D721Med (cell line): ENCODE measurements at regions not wholly inside any gene's neighbourhood (a gene's known extent, or its start where the extent isn't known, plus 50 kb on each side); places are given as distances from the start of the nearest gene placed in this dataset.

Experiments
- DNase-seq: peaks from one replicate; pipeline ENCODE4 v3.0.0; 2011; ENCODE audit warnings: low spot score; ENCODE audit not compliant: insufficient read length
- FAIRE-seq: peaks from 2 replicates; lab custom pipeline; 2011; peaks lifted over from hg19 to GRCh38; lab: Jason Lieb, UNC
- TF ChIP-seq, protein P1 (sequence below): IDR thresholded peaks from 2 replicates; pipeline ENCODE4 v1.5.1; 2012; ENCODE audit warnings: mild to moderate bottlenecking, control low read depth; ENCODE audit not compliant: insufficient read depth; ENCODE audit errors: missing control alignments

DNA sequence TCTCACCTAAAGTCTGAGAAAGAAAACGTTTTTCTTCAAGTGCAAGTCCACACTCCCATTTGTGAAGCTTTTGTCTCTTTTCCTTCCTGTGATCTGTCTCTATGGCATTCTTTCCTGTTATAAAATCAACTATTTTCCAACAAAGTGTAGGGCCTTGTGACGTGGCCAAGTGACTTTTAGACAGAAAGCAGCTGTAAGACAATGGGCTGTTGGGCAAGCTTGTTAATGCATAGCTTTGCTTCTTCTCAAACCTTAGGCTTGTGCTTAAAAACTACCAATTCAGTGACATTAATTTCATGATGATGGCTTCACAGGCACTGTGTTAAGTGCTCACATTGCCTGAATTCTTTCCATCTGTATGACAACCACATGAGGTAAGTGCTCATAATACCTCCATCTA is 83.5 kb downstream of the VCY1B start:
- FAIRE-seq: no peak
- TF ChIP-seq, protein P1, sequence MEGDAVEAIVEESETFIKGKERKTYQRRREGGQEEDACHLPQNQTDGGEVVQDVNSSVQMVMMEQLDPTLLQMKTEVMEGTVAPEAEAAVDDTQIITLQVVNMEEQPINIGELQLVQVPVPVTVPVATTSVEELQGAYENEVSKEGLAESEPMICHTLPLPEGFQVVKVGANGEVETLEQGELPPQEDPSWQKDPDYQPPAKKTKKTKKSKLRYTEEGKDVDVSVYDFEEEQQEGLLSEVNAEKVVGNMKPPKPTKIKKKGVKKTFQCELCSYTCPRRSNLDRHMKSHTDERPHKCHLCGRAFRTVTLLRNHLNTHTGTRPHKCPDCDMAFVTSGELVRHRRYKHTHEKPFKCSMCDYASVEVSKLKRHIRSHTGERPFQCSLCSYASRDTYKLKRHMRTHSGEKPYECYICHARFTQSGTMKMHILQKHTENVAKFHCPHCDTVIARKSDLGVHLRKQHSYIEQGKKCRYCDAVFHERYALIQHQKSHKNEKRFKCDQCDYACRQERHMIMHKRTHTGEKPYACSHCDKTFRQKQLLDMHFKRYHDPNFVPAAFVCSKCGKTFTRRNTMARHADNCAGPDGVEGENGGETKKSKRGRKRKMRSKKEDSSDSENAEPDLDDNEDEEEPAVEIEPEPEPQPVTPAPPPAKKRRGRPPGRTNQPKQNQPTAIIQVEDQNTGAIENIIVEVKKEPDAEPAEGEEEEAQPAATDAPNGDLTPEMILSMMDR: no peak
- no peak for DNase-seq

DNA sequence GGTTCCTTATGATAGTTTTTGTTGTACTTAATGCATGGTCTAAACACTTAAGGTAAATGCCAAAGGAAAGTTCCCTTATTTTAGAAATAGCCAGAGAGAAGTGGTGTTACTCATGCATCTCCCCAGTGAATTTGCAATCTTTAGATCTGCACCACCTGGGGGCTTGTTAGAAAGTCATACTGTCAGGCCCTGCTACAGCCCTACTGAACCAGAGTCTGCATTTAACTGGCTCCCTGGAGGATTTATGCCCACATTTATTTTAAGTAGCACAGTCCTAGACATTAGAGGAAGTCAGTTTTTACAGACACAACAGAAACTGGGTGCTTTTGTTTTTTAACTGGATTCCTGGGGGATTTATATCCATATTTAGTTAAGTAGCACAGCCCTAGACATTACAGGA is 89.6 kb downstream of the VCY1B start:
- DNase-seq: no peak
- TF ChIP-seq, protein P1: no peak
- FAIRE-seq: no peak

DNA sequence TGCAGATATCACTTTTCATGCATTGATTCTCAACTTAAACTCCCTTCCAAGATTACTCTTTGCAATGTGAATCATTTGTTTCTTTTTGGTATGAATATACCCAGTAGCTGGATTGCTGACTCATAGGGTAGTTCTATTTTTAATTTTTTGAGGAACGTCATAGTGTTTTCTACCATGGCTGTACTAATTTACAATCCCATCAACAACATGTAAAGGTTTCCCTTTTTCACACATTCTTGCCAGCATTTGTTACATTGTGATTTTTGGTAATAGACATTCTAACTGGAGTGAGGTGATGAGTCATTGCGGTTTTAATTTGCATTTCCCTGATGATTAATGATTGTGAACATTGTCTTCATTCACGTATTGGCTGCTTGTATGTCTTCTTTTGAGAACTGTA is 126.7 kb downstream of the VCY1B start:
- FAIRE-seq (no peak), DNase-seq (no peak)
- TF ChIP-seq, protein P1: no peak

DNA sequence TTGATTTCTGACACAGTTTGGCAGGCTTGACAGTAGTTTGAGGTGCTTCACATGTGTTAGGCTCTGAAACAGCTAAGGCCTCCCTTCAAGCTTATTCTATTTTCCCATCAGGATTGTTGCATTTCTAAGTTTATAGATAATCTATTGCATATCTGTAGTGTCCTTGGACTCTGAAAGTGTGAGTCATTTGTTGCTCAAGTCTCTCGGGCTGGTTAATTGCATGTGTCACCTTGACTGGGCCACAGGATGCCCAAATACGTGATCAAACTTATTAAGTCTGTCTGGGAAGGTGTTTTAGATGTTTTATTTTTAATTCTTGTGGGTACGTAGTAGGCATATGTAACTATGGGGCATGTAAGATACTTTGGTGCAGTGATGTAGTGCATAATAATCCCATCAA is 166.0 kb downstream of the VCY1B start:
- no peak for DNase-seq
- TF ChIP-seq, protein P1: no peak
- no peak for FAIRE-seq

DNA sequence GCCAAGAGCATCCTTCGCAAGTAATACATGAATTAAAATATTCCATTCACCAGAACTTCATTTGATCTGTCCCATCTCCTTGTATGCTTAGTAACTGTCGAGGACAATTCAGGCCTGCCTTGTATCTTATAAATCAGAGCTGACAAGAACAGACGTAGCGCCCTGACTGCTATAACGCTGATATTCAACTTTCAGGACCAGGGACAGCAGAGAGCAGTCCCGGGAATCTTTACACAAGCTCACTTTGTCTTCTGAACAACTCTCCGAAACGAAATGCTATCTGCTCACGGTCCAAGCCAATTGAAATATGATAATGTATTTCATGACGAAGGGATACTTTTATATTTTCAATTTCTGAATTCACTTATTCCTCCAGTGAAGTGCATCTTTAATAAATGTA is 175.7 kb downstream of the VCY1B start:
- FAIRE-seq: no peak
- TF ChIP-seq, protein P1: no peak
- no peak for DNase-seq

DNA sequence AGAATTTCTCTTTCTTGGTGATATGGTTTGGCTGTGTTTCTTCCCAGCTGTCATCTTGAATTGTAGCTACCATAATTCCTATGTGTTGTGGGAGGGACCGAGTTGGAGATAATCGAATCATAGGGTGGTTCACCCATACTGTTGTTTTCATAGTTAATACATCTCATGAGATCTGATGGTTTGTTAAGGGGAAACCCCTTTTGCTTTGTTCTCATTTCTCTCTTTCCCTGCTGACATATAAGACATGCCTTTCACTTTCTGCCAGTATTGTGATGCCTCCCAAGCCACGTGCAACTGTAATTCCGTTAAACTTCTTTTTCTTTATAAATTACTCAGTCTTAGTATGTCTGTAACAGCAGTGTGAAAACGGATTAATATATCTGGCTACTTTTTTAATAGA is 179.0 kb downstream of the VCY1B start:
- DNase-seq (no peak), FAIRE-seq (no peak)
- TF ChIP-seq, protein P1: no peak

DNA sequence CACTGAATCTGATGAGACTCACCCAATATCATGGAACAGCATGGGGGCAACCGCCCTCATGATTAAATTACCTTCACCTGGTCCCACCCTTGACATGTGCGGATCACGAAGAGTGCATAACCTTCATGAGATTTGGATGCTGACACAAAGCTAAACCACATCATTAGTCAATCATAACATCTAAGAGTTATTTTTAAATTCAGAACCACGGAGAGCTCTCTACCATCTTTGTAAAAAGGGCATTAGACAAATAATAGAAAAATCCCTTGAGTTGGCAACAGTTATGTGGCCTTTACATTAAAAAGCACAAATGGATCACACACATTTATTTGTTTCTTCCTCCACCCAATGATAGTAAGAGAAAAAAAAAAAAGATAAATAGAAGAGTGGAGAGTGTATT is 182.2 kb downstream of the VCY1B start:
- TF ChIP-seq, protein P1: no peak
- no peak for FAIRE-seq
- no peak for DNase-seq
